NCI-H526 treated with DMSO at 0.1 percent for 48 hours (cell line): ENCODE measurements at regions not wholly inside any gene's neighbourhood (a gene's known extent, or its start where the extent isn't known, plus 50 kb on each side); places are given as distances from the start of the nearest gene placed in this dataset.
"Not testable (repeated sequence)": the region's sequence is repeated elsewhere in the genome, so short reads cannot be mapped to it uniquely, and the experiment has no call there.

Experiments used
- DNase-seq: peaks from one replicate; lab custom pipeline; 2025; lab: John Stamatoyannopoulos, UW

DNA sequence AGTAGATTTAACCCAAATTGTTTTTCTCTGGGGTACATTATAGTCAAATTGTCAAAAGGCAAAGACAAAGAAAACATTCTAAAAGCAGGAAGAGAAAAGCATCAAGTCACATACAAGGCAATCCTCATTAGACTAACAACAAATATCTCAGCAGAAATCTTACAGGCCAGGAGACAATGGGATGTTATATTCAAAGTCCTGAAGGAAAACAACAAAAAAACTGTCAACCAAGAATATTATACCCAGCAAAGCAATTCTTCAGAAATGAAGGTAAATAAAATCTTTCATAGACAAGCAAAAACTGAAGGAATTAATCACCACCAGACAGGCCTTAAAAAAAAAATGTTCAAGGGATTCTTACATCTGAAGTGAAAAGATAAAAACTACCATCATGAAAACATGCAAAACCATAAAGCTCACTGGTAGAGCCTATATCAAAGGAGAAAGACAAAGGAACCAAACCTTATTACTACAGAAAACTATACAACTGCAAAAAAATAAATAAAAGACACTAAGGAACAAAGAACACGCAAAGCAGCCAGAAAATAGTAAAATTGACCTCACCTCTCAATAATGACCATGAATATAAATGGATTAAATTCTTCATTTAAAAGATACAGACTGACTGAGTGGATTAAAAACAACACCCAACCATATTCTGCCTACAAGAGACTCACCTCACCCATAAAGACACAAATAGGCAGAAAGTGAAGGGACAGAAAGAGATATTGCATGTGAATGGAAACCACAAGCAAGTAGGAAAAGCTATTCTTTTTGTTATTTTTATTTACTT is 113.8 kb upstream of the ZC3H11B start:
- no peak for DNase-seq

DNA sequence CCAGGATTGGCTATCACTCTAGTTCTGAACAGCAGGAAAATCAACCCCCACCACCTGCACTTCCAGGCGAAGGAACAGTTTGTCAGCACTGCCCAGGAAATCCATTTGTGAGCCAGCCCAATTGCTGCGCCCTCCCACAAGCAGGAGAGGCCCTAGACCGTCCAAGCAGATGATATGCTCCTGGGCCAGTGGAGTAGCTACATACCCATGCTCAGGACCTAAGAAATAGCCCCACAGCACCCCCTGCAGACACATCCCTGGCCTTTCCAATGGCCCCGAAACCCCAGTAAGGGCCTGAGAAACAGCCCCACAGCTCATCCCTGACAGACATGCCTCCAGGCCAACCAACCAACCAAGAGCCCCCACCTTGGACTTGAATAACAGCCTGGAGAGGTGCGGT is 111.5 kb upstream of the ZC3H11B start:
- no peak for DNase-seq

DNA sequence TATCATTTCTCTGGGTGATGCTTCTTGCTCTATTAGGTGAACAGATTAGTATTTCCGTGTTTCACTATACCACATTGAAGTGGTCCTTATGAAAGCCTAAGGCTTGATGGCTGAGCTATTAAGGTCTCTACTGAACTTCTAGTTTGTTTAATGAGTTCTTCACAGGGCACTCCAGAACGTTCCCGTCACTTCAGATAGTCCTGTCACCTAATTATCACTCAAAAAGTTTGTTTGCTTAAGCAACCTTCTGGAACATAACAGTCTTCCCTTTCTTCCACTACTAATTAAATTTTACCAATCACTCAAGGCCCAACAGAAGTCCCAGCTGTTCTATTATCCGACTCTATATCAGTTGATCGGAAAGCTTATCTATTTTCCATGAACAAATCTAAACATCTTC is 104.6 kb upstream of the ZC3H11B start:
- DNase-seq, result no peak

DNA sequence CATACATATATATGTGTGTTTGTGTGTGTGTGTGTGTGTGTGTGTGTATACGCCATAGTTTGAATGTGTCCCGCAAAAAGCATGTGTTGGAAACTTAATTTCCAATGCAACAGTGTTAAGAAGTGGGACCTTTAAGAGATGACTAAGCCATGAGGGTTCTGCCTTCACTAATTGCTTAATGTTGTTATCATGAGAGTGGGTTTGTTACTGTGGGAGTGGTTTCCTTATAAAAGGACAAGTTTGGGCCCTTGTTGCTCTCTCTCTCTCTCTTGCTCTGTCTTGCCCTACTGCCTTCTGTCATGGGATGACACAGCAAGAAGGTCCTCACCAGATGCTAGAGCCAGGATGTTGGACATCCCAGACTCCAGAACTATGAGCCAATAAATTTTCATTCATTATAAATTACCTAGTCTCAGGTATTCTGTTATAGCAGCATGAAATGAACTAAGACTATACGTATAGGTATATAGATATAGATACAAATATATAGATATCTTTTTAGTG is 103.8 kb upstream of the ZC3H11B start:
- DNase-seq, result no peak

DNA sequence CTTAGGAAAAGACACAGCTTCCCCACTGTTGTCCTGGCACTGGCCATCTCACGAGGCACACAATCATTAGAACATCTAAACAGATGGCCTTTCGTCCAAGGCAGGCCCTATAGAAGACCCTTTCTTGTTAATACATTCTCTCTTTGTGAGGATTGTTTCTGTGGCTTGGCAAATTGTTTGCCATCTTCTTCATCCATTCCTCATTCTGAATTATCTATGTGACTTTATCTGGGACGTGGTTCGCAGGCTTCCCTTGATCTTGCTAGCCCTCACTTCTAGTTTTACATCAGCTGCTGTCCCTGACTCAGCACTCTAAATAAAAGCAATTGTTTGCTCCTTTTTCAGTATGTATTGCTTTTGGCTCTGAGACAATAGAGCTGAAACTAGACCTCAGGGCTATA is 101.1 kb upstream of the ZC3H11B start:
- no peak for DNase-seq

DNA sequence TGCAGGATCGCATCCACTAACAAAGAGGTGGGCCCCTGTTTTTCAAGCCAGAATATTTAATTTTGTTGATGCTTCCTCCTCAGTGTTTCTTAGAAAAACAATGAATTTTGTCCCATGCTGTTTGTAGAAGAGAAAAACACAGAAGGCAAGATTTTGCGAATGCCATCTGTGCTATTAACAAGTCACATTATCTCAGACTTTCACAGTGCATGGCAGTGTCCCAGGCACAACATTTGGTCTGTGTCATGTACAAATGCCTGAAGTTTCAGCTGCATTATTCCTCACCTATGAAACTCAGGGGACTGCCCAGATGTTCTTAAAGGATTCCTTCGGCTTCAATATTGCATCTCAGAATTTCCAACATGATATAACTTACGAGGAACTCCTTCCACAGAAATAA is 99.6 kb upstream of the ZC3H11B start:
- DNase-seq, result no peak

DNA sequence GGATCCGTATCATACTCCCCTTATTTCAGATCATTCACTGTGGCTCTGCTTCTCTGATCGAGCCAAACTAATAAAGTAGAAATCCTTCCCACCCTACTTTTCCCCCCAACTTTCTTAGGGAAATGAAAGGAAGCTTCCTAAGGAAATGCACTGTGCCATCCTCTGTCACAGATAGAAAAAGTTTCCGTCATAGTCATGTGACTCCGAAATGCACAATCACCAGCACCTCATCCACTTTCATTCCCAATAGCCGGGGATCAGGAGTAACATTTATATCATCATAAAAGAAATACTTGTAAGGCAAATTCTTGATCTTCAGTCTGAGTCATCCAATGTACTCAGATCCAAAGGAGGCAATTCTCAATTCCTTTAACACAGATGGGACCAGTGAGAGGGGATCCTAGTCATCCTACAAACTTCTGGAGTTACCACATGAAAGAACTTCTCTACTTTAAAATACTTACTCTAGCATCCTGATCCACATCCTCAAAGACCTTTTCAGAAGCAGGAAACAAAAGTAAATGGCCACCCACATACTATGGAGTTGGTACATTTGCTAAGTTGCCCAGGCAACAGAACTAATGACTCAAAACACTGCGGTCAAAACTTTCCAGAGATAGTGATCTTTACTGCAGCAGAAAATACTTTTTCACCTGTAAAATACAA is 97.8 kb upstream of the ZC3H11B start:
- DNase-seq, result no peak

DNA sequence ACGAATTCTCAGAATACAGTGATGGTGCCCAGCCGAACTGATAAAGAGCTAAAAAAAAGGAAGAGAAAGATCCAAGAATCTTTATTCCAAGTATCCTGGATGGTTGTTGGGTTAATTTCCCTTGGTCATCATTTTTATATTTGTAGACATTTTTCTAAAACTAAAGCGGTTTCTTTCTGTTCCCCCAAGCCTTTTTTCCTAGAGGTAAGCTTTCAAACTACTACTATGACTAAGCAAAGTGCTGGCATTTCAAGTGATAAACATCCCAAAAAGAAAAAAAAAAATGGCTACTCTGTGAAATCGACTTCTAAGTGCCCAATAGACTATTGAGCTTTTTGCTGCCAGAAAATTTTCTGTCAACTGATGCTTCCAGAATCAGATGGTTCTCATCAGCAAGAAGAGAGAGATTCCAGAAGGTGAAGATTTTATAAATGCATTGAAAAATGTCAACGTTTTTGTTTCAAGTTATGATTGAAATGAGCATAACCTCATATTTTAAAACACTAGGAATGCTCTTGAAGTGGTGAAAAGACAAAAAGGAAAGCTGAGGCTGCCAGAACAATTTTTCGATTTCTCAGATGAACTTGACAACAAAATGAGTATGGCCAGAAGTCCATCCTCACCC is 96.1 kb upstream of the ZC3H11B start:
- DNase-seq, result no peak

DNA sequence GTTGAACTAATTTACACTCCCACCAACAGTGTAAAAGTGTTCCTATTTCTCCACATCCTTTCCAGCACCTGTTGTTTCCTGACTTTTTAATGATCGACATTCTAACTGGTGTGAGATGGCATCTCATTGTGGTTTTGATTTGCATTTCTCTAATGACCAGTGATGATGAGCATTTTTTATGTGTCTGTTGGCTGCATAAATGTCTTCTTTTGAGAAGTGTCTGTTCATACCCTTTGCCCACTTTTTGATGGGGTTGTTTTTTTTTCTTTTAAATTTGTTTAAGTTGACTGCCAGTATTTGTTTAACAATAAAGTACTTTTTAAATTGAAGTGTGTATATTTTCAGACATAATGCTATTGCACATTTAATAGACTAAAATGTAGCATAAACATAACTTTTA is 95.0 kb upstream of the ZC3H11B start:
- not testable (repeated sequence) for DNase-seq

DNA sequence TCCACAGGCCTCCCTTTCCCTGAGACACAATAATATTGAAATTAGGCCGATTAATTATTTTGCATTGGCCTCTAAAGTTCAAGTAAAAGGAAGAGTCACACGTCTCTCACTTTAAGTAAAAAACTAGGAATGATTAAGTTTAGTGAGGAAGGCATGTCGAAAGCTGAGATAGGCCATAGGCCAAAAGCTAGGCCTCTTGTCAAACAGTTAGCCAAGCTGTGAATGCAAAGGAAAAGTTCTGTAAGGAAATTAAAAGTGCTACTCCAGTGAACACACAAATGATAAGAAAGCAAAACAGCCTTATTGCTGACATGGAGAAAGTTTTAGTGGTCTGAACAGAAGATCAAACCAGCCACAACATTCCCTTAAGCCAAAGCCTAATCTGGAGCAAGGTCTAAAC is 91.4 kb upstream of the ZC3H11B start:
- not testable (repeated sequence) for DNase-seq

DNA sequence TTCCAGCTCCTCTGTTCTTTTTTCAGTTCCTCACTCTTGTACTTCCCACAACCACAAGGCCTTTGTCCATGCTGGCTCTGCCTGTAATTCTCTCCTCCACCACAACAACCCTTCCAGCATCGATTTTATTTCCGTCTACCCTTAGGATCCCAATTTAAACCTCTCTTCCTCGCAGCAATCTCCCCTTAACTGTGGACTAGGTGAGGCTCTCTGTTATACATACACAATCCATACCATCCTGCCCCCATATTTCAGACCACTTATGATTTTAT is 90.4 kb upstream of the ZC3H11B start:
- DNase-seq, result no peak

DNA sequence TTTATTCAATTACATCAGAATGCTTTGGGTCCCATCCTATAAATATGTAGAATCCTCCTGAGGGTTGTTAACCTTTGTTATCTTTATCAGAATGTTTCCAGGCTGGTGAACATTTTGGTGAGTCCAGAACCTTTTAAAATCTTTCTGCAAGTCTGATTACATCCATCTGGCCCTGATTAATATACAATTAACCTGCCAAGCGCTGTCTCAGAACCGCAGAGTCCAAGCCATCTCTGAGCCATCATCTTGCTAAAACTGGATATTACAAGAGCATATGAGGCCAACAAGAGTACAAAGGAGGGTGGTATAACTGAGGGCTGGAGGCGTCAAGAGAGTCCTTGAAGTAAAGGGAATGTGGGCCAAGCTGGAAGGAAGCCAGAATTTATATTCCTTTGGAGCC is 88.6 kb upstream of the ZC3H11B start:
- no peak for DNase-seq

DNA sequence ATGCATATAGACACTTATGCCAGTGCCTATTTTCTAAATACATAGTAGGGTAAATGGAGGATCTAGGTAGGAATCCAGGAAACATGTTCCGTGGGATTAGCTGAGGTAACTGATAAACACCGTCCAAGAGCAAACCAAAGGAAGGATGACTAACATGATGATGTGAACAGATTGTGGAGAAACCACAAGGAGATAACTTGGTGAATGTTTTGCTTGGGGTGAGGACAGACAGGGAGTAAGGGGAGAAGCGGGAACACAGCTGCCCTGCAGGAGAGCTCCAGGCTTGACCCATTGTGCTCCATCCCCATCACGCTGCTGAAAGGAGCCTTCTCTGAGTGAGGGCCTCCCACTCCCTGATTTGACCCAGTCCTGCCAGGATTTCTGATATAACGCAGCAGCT is 87.0 kb upstream of the ZC3H11B start:
- DNase-seq, result no peak

DNA sequence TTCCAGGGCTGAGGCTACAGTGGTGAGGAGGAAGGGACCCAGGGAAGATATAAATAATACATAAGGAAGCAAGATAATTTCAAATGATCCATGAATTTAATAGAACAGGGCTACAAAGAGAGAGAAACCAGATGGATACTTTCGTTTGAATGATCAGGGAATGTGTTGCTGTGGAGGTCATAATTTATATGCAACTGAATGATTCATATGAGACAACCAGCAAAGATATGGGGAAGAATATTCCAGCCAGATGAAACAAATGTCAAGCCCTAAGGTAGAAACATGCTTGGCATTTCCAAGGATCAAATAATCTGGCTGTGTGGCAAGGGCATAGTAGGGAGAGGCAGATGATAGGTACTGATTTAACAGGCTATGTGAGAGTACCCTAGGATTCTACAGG is 84.8 kb upstream of the ZC3H11B start:
- DNase-seq, result no peak

DNA sequence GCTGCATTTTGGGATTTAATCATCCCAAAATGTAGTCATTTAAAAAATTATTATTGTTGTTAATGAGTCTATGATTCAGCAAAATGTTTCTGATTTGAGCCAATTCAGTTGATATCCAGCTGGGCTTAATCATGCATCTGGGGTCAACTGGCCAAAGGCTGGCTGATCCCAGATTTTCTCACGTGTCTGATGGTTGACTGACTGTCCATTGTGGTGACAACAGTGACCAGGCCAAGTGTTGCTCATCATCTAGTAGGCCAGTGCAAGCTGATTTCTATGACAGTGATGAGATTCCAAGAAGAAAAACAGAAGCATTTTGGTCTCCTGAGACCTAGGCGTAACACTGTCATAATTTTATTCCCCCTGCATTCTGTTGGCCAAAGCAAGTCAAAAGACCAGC is 80.1 kb upstream of the ZC3H11B start:
- no peak for DNase-seq

DNA sequence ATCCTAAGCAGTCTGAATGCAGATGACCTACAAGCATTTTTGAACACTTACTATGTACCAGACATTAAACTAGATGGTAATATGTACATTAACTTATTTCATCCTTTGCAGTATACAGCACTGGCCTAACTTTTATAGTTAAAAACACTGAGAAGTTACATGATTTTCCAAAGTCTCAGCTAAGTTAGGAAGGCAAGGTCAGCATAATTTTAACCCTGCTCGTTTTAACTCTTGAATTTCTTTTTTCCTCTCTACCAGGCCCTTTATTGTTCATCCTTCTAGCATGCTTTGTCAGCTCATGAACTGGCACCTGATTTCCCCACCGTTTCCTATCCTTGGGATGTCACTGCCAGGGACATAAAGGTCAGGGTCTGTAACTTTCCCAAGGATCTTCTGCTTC is 76.9 kb upstream of the ZC3H11B start:
- no peak for DNase-seq

DNA sequence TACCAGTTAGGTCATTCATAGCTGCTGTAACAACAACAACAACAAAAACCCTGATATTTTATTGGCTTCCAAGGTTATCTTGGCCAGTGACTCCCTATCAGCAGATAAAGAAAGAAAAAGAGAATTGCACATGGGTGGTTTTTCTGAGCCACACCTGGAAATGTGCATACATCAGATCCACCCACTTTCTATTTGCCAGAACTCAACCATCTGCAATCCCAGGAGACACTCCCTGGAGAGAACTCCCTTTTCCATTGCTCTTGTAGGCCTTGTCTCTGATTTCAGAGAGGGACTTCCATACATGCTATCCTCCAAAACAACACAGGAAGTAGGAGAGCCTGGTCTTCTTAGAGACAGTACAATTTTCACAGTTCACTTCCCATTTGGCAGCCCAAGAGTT is 74.9 kb upstream of the ZC3H11B start:
- DNase-seq, result no peak

DNA sequence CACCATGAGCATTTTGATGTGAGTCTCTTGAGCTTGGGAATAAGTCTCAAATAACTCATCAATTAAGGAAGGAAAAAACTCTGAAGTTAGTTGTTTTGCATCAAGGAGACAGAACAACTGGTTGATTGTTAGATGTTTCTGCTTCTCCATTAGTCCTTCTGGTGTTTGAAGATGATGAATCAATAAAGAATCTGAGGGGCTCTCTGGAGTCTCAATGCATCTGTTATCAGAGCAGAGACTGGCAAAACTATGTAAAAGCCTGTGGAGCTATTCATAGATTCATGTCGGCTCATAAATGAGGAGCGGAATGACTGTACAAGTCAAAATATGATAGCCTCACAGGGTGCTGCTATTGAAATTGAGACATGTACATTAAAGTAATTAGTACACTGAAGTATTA is 73.3 kb upstream of the ZC3H11B start:
- DNase-seq, result no peak

DNA sequence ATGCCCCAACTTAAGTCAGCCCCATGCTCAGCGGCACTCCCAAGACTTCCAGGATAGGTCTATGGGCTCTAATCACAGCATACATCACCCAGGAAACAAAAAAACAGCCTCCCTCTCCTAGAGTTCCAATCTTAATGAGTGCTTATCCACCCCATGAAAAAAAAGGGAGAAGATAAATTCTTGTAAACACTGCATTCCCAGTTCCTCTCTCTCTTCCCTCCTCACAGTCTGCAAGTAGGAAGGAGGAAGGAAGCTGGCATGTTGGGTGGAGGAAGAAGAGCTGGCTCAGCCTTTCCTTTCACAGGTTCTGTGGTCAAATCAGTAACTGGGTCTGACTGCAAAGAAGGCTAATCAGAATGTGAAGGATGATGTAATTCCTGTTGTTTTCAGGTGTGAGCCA is 69.9 kb upstream of the ZC3H11B start:
- no peak for DNase-seq

DNA sequence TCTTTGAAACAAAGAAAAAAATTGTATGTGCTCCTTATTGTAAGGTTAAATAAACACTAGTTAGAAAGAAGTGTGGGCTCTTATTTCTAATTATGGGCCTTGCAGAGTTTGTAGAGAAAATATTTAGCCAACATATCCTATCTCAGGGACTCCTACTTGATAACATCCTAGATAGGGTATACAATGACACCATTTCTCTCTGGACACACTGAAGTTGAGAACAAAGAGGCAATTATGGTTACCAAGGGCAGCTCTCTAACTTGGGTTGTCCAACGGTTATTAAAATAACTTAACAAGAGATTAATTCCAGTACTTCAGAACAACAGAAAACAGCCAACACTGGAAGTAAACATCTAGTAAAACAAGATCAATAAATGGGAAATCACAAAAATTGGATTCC is 69.0 kb upstream of the ZC3H11B start:
- DNase-seq, result no peak

DNA sequence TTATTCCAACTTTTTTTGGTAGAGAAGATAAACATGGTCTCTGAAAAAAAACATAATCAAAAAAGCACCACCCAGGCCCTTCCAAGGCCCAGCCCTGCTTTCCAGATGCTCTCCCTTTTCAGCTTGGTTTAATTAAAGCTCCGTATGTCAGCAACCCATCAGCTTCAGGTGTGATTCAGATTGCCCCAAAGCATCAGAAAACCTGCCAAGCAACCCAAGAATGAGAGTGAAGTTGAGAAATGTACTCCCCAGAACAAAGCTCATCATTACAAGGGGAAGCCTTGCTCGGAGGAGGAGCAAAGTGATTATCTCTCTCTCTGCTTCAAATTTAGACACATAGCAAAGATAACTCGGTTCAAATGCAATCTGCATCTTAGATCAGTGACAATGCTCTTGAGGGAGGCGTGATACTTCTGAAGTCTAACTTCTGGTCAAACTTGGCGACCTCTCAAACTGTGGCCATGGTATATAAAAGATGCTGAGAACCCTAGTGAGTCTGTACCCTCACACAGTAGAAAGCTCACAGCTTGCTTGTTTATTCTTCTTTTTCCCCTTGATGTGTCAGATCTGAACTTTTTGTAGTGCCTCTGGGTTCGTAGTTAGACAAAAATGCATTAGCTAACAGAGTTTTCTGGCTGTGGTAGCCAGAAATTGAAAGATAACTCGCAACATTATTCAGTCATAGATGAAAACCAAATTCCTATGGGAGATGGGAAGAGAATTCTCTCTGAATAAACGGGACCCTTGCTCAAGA is 63.3 kb upstream of the ZC3H11B start:
- no peak for DNase-seq

DNA sequence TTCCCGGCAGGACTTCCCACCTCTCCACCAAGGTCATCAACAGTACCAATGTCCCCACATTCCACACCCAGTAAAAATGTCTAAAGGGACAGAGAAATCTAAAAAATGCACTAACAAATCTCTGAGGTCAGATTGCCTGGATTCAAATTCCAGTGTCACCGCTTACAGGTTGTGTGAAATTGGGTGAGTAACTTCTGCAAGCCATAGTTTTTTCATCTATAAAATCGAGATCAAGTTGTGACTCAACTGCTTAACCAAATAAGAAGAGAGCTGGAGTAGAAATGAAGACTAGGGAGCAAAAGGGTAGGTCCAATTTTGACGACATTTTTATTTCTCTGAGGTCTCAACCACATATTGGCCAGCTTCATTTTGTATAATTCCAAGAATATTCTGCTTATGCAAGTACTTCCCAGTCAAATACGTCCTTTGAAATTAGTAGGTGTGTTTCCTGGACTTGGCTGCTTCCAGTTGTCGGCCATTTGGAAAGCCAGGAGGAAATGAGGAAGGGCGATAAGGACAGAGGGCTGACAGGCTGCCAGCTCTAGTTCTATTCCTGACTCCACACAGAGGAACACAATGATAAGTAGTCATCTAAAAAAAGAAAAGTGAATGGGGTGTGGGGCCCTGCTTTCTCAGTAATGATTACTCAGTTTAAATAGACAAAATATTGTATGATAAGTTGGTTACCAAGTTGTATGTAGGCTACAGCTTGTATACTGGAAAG is 57.7 kb upstream of the ZC3H11B start:
- no peak for DNase-seq
